DOHH2 (cell line): ENCODE measurements at regions not wholly inside any gene's neighbourhood (a gene's known extent, or its start where the extent isn't known, plus 50 kb on each side); places are given as distances from the start of the nearest gene placed in this dataset.

Experiments used
- H3F3A ChIP-seq: fragments of 200-600 bp; sonication (generic), shearing (Covaris generic); 2 replicates; pipeline ENCODE4 v1.6.0; 2016; ENCODE audit warnings: antibody characterized with exemption, mild to moderate bottlenecking; ENCODE audit not compliant: control insufficient read depth, insufficient read depth
- H3K27ac ChIP-seq: fragments of 200-600 bp; sonication (generic); 2 replicates; pipeline ENCODE4 v1.5.1; 2014; ENCODE audit warnings: low read depth, mild to moderate bottlenecking, low read length, moderate library complexity
- H3K27me3 ChIP-seq: fragments of 200-600 bp; sonication (generic); 2 replicates; pipeline ENCODE4 v1.6.1; 2014; ENCODE audit warnings: mild to moderate bottlenecking, low read length, mixed read lengths; ENCODE audit not compliant: control insufficient read depth
- H3K36me3 ChIP-seq: fragments of 200-600 bp; sonication (generic); 2 replicates; pipeline ENCODE4 v1.6.1; 2014; ENCODE audit warnings: mild to moderate bottlenecking, low read length, moderate library complexity, mixed read lengths; ENCODE audit not compliant: control insufficient read depth
- H3K4me1 ChIP-seq: fragments of 200-600 bp; sonication (generic); 2 replicates; pipeline ENCODE4 v1.6.1; 2014; ENCODE audit warnings: mild to moderate bottlenecking, low read length, mixed read lengths; ENCODE audit not compliant: control insufficient read depth
- H3K4me2 ChIP-seq: fragments of 200-600 bp; sonication (generic); 2 replicates; pipeline ENCODE4 v1.6.0; 2014; ENCODE audit warnings: mild to moderate bottlenecking, low read length, moderate library complexity
- H3K4me3 ChIP-seq: fragments of 200-600 bp; sonication (generic); 2 replicates; pipeline ENCODE4 v1.5.1; 2014; ENCODE audit warnings: mild to moderate bottlenecking, low read length, mixed read lengths
- H3K79me2 ChIP-seq: fragments of 200-600 bp; sonication (generic); 2 replicates; pipeline ENCODE4 v1.6.1; 2014; ENCODE audit warnings: mild to moderate bottlenecking, low read length, mixed read lengths; ENCODE audit not compliant: control insufficient read depth
- H3K9me2 ChIP-seq: fragments of 200-600 bp; sonication (generic); replicated peaks from 2 replicates; pipeline ENCODE4 v1.6.1; 2014; ENCODE audit warnings: mild to moderate bottlenecking, low read length, mixed read lengths; ENCODE audit not compliant: control insufficient read depth
- H3K9me3 ChIP-seq: fragments of 200-600 bp; sonication (generic); 2 replicates; pipeline ENCODE4 v1.6.1; 2014; ENCODE audit warnings: antibody characterized with exemption, low read length, mixed read lengths; ENCODE audit not compliant: control insufficient read depth, insufficient read depth
- H4K20me1 ChIP-seq: fragments of 200-600 bp; sonication (generic); 2 replicates; pipeline ENCODE4 v1.6.0; 2014; ENCODE audit warnings: low read depth, mild to moderate bottlenecking, antibody characterized with exemption, low read length, moderate library complexity; ENCODE audit not compliant: control insufficient read depth, insufficient read depth
- EZH2phosphoT487 ChIP-seq: fragments of 200-600 bp; sonication (generic); IDR thresholded peaks from 2 replicates; pipeline ENCODE4 v1.6.1; 2017; ENCODE audit warnings: borderline replicate concordance, mild to moderate bottlenecking, antibody characterized with exemption, low read length, moderate library complexity, mixed read lengths
- TF ChIP-seq, protein P1 (sequence below): fragments of 200-600 bp; sonication (generic); IDR thresholded peaks from one replicate; pipeline ENCODE4 v1.5.1; 2014; ENCODE audit warnings: antibody characterized with exemption, mild to moderate bottlenecking, low read depth, low read length; ENCODE audit not compliant: poor library complexity, severe bottlenecking

DNA sequence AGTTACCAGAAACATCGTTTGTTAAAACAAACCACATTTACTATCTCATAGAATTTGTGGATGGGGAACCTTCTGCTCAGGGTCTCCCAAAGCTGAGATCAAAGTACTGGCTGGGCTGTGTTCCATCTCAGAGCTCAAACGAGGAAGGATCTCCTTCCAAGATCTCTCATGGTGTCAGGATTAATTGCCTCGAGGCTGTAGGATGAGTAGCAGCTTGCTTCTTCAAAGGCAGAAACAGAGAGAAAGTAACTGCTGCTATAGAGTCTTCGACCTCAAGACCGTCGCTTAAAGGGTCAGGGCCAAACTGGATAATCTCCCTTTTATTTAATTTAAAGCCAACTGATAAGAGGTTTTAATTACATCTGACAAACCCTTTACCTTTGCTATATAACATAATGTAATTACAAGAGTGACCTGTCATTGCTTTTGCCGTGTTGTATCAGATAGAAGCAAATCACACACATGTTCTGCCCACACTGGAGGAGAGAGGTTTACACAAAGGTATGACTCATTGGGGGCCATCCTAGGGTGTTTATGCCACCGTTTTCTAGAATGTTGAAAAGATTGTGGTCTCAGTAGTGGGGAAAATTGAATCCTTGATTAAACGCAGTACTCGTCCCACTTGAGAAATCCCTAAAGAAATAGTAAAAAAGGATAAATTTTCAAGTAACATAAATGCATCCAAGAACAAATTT is 868.8 kb upstream of the TMEM132C start:
- no peaks in the 10 kb centered on the region for H4K20me1 ChIP-seq
- no peaks in the 10 kb centered on the region for H3K9me2 ChIP-seq
- H3F3A ChIP-seq = no peaks in the 10 kb centered on the region
- no peak overlapping the region for H3K27ac ChIP-seq
- H3K27me3 ChIP-seq = no peaks in the 10 kb centered on the region
- TF ChIP-seq, protein P1, sequence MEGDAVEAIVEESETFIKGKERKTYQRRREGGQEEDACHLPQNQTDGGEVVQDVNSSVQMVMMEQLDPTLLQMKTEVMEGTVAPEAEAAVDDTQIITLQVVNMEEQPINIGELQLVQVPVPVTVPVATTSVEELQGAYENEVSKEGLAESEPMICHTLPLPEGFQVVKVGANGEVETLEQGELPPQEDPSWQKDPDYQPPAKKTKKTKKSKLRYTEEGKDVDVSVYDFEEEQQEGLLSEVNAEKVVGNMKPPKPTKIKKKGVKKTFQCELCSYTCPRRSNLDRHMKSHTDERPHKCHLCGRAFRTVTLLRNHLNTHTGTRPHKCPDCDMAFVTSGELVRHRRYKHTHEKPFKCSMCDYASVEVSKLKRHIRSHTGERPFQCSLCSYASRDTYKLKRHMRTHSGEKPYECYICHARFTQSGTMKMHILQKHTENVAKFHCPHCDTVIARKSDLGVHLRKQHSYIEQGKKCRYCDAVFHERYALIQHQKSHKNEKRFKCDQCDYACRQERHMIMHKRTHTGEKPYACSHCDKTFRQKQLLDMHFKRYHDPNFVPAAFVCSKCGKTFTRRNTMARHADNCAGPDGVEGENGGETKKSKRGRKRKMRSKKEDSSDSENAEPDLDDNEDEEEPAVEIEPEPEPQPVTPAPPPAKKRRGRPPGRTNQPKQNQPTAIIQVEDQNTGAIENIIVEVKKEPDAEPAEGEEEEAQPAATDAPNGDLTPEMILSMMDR = no peak
- TF ChIP-seq EZH2phosphoT487 = no peak
- no peaks in the 10 kb centered on the region for H3K36me3 ChIP-seq
- no peaks in the 10 kb centered on the region for H3K9me3 ChIP-seq
- H3K4me1 ChIP-seq = no peaks in the 10 kb centered on the region
- H3K4me3 ChIP-seq = no peak overlapping the region
- H3K4me2 ChIP-seq = no peak overlapping the region
- no peaks in the 10 kb centered on the region for H3K79me2 ChIP-seq

GRCh38 chr12:127399451-127399850 is 867.5 kb upstream of the TMEM132C start:
- Histone ChIP-seq H3K27me3 (no peaks in the 10 kb centered on the region), H3K27ac (no peak overlapping the region), H3K9me3 (no peaks in the 10 kb centered on the region), H3K79me2 (no peaks in the 10 kb centered on the region), H3F3A (no peaks in the 10 kb centered on the region), H3K9me2 (no peaks in the 10 kb centered on the region), H3K4me2 (no peak overlapping the region), H3K4me1 (no peaks in the 10 kb centered on the region), H3K4me3 (no peak overlapping the region), H3K36me3 (no peaks in the 10 kb centered on the region), H4K20me1 (no peaks in the 10 kb centered on the region)
- TF ChIP-seq, protein P1 = no peak
- TF ChIP-seq EZH2phosphoT487 = no peak

DNA sequence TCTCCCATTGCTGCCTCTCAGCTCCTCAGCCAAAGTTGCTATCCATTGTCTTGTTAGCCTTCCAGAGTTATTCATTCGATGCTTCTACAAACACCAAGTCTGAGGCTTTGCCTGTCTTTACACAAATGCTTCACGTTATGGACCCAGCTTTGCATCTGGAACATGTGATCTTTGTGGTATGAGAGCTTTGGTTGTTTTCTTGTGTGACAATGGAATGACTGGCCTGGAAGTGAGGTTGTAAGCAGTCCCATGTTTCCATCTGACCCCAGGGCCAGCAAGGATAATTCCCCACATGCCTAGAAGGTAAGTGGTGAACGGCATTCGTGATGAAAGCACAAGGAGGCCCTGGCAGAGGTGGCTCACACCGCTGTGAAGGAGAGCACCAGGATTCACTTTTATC is 866.7 kb upstream of the TMEM132C start:
- Histone ChIP-seq H3K4me1 (no peaks in the 10 kb centered on the region), H3K27ac (no peak overlapping the region), H3K36me3 (no peaks in the 10 kb centered on the region), H3K27me3 (no peaks in the 10 kb centered on the region), H3K9me3 (no peaks in the 10 kb centered on the region), H4K20me1 (no peaks in the 10 kb centered on the region), H3K79me2 (no peaks in the 10 kb centered on the region), H3K4me2 (no peak overlapping the region), H3F3A (no peaks in the 10 kb centered on the region), H3K9me2 (no peaks in the 10 kb centered on the region), H3K4me3 (no peak overlapping the region)
- no peak for TF ChIP-seq EZH2phosphoT487
- TF ChIP-seq, protein P1 = no peak
